ENCODE measurements at regions not wholly inside any gene's neighbourhood (a gene's known extent, or its start where the extent isn't known, plus 50 kb on each side); places are given as distances from the start of the nearest gene placed in this dataset.

DNA sequence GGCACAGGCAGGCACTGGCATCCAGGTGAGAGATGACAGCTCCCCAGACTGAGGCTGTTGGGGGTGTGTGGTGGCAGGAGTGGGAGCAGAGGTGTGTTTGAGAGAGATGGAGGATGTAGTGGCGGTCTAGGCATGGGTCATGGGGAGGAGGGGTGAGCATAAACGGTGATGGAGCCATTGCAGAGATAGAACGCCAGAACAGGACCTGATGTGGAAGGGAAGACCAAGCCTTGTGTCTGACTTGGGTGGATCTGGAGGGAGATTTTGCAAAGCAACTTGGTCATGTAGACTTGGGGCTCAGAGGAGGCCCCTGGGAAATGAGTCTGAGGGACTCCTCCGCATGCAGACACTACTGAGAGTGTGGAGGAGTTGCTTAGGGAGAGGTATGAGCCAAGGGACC is 50.0 kb upstream of the CLDN5 start:
- DNase-seq (ENCODE audit: low spot score) = no peak

DNA sequence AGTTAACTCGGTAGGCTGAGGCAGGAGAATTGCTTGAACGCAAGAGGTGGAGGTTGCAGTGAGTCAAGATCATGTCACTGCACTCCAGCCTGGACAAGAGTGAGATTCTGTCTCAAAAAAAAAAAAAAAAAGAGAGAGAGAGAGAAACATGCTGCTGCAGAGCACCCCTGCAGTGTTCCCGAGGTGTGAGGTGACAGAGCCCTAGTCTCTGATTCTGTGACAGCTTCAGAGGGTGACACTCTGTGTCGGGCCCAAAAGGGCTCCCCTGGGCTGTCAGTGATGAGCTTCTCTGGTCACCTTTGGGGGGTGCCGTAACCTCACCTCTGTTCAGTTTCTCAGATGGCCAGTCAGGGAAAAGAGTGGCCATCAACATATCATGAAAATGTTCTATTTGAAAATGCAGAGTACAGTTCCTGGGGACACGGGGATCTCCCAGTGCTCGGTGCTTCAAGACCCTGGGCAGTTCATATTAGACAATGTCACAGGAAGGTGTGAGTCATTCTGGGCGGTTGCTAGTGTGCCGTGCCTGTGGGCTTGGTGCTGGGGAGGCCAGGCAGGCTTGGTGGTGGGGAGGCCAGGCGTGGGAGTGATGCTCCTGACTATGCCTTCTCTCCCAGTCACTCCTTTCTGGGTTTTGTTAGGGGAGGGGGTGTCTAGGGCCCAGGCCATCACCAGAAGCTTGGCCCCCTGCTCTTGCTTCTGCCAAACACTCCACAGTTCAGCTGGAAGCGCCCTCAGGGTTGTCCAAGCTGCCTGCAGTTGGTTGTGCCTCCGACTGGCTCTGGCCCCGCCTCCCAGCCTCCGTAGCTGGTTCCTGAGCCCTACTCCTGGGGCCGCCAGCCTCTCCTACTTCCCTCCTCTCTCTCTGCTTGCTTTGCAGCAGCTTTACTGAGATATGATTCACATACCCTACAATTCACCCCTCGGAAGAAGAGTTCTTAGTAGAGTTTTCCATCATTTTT is 52.5 kb upstream of the CLDN5 start:
- peak; percentile 31 for DNase-seq (ENCODE audit: low spot score)

DNA sequence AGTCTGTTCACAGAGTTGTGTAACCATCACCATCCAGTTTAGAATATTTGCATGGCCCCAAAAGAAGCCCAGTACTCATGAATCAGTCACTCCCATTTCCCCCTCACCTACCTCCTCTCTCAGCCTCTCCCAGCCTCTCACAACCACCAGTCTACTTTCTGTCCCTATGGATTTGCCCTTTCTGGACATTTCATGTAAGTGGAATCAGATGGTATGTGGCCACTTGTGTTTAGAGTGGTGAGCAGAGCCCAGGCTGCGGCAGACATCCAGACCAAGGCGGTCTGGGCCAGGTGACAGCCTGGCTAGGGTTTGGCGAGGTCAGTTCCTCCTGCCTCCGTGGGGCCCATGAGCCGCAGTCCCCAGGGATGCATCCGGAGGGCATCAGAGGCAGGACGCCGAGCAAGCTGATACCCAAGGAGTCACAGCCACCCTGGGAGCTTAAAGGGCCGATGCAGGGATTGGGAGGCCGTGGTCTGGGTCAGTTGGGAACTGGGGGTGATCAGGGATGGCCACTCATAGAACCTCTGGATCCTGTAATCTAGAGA is 53.3 kb upstream of the CLDN5 start:
- no peak for DNase-seq (ENCODE audit: low spot score)

DNA sequence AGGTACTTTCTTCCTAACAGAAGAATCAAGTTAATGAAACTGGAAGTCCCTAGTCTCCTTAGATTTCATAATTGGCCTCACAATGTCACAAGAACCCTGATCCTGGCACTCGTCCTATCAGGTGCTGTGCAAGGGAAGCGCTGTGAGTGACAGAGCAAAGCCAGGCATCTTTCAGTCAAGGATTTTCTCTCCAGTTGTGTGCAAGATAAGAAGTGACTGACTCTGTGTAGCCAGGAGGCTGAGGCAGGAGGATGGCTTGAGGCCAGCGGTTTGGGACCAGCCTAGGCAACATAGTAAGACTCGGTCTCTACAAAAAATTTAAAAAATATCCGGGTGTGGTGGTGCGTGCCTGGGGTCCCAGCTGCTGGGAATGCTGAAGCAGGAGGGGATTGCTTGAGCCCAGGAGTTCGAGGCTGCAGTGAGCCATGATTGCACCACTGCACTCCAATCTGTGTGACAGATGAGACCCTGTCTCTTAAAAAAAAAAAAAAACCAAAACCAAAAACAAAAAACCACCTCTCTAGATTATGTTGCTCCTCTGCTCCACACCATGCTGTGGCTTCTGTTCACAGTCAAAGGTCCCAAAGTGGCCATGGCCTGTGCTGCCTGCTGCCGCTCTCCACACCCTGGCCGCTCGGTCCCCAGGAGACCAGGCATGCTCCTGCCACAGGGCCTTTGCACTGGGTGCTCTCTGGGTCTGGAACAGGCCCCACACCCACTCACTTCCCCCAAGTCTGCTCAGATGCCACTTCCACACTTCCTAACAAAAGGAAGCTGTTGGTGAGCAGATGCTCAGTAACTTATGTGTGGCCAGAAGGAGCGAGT is 54.2 kb upstream of the CLDN5 start:
- DNase-seq (ENCODE audit: low spot score) = no peak

DNA sequence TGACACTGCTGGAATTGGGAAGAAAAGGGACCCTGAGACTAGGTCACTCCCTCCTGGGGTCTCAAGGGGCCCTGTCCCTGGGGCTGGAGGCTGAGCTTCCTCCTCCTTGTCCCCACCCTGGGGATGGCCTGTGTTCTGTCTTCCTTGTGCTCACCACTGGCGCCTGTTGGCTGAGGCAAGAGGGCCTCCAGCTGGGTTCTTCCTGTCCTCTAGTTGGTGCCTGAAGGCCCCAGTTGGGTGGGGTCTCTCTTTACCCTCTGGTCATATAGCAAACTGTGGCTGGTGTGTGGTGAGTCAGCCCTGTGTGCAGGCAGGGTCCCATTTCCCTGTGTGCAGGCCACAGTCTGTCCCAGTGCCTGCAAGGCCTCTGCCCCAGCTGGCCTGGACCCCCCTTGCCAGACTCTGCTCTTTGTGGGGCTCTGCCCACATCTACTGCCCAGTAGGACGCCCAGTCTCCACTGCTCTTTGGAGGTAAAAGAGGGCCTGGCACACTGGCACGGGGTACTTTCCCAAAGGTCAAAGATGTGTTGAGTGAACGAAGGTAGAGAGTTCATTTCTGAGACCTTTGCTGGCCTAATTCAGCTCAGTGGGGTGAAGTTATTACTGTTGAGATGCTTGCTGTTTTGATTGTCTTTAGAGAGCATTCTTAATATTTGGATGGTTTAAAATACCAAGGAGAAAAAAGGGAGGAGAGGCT is 55.1 kb upstream of the CLDN5 start:
- no peak for DNase-seq (ENCODE audit: low spot score)

DNA sequence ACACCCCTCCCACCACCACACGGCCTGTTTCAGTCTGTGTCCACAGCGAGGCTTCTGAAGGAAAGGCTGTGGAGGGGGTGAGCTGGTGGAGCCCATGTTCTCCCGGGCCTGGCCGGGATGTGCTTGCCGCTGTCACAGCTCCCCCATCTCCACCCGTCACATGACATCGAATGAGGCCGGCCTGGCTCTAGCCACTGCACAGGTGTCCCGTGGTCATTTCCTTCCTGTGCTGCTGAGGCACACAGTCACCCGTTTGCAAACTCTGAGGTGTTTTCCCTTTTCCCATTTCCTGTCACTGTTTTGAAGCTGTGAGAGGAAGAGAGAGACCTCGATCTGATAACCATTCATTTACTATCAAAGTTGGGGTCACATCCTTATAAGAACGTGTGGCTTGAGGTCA is 55.7 kb upstream of the CLDN5 start:
- peak; percentile 8 for DNase-seq (ENCODE audit: low spot score)

DNA sequence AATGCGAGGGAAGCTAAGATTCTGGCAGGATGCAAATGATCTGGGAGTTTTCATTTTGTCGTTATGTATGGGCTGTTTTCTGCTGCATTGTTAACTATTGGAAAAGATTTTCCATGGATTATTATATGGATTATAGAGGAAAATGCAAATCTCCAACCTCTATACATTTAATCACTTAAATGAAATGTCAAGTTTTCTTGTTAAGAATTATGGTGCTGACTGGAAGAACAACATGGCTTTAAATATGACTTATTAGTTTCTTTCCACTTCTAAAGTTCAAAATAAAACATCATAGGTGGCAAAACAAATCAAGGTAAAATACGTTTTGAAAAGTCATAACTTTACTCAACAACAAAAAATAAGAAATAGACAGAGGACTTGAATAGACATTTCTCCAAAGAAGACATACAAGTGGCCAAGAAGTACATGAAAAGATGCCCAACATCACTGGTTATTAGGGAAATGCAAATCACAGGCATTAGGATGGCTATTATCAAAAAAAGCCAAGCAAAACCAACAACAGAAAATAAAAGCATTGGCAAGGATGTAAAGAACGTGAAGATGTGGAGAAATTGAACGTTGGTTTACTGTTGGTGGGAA is 56.2 kb upstream of the CLDN5 start:
- no peak for DNase-seq (ENCODE audit: low spot score)

DNA sequence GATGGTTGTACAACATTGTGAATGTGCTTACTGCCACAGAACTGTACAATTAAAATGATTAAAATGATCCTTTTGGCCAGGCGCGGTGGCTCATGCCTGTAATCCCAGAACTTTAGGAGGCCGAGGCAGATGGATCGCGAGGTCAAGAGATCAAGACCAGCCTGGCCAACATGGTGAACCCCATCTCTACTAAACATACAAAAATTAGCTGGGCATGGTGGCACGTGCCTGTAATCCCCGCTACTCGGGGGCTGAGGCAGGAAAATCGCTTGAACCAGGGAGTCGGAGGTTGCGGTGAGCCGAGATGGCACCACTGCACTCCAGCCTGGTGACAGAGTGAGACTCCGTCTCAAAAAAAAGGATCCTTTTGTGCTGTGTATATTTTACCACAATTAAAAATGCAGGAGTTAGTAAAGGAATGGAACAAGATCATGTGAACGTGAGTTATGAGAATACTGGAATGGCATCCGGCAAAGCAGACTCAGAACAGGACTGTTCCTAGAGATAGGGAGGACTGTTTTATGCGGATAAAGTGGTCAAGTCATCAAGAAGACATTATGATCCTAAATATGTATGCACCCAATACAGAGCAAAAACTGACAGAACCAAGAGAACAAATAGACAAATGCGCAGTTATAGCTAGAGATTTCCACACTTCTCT is 58.0 kb upstream of the CLDN5 start:
- no peak for DNase-seq (ENCODE audit: low spot score)

DNA sequence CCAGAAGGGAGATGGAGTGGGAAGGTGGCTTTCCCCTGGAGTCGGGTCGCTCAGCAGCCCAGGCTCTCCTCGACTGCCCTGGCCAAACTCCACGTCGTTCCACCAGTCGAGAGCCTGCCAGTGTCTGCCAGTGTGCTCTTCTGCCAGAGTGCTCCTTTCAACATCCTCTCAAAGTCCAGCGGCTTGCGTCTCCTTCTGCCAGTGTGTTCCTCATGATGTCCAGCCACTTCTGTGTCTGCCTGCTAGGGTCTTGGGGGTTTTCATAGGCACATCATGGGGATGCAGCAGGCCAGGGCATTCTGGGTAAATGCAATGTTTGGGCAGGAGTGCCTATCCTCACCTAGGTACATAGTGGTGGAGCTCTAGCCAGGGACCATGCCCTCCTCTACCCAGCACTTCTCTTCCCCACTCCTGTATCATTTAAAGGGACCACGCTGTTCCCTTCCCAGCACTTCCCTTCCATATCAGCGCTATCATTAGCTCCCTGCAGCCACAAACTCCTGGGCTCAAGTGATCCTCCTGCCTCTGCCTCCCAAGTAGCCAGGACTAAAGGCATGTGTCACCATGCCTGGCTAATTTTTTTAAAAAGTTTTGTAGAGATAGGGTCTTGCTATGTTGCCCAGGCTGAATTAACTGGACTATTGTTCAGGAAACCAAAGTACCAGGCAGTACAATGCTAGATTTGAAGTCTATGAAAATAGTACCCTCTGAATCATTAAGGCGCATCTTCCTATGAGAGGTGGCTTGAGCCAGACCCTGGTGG is 62.9 kb upstream of the CLDN5 start:
- no peak for DNase-seq (ENCODE audit: low spot score)

DNA sequence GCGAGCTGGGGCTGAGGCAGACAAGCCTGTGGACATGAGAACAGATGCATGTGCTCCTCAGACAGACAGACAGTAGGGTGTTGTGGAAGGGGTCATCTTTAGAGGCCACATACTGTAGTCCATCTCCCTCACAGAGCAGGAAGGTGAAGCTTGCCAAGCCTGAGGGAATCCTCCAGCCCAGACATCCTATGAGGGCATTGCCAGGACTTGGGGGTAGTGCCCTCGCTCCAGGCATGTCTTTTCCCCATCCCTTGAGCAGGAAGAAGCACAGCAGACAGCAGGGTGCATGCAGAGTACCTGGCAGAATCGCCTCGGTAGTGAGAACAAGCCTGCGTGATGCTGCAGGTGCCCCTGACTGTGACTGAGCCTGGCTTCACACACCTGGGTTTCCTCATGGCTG is 66.5 kb upstream of the CLDN5 start:
- no peak for DNase-seq (ENCODE audit: low spot score)

DNA sequence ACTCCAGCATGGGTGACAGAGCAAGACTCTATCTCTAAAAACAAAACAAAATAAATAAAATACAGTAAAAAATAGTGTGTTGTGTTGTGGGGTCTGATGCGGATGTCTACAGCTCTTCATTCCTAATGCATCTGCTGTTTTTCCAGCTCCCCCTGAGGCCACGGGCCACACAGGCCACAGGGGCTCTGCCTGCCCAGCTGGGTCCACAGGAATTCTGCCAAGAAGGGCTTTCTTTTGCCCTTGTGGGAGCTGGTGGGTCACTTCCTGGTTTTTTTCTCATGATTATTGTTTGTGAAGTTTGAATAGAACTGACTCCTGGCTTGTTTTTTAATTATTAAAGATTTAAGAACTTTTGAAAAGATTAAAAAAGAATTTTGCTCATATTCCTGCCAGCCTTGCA is 67.4 kb upstream of the CLDN5 start:
- DNase-seq (ENCODE audit: low spot score) = no peak

DNA sequence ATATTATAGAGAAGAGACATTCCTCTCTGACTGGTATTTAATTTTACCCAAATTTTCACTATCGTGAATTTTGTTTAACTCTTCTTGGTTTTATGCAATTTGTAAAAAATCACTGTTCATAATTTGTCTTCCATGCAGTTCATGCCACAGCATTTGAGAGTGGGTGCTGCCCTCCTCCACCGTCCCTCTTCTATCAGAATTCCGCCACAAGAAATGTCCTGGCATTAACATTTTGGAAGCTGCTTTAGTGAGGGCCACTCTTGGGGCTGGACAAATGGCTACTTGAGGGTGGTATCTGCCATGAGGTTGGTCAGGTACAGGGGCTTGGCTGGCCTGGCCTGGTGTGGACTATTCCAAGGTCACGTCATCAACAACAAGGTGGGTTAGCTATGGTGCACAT is 68.3 kb upstream of the CLDN5 start:
- DNase-seq (ENCODE audit: low spot score) = no peak

DNA sequence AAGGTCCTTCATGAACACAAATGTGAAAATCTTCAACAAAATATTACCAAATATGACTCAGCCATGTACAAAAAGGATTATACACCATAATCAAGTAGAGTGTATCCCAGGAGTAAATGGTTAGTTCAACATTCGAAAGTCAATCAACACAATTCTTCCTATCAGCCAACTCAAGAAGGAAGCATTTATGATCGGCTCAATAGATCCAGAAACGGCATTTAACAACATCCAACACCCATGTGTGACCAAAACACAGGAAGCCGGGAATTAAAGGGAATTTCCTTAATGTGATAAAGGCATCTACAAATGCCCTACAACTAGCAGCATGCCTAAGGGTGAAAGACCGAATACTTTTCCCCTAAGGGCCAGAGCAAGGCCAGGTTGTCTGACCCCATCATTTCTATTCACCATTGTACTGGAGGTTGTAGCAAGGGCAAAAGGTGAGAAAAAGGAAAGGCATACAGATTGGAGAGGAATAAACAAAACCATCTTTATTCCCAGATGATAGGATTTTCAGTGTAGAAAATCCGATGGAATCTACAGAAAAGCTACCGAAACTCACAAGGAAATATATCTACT is 69.9 kb upstream of the CLDN5 start:
- no peak for DNase-seq (ENCODE audit: low spot score)

DNA sequence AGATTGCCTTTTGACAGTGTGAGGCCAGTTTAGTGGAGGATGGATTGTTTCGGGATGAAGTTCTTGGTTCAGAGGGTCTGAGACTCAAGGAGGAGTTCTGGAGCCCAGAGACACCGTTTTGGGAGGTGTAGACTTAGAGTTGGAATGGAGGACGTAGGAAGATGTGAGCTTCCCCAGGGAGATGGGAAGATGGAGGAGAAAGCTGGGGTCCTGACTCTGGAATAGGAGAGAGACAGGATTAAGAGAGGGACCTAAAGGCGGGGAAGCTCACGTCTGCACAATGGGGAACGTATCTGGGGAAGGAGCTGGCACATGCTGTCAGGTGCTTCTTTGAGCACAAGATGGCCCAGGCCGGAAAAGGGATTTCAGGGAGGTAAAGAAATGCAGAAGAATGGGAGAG is 71.3 kb upstream of the CLDN5 start:
- DNase-seq (ENCODE audit: low spot score) = no peak

DNA sequence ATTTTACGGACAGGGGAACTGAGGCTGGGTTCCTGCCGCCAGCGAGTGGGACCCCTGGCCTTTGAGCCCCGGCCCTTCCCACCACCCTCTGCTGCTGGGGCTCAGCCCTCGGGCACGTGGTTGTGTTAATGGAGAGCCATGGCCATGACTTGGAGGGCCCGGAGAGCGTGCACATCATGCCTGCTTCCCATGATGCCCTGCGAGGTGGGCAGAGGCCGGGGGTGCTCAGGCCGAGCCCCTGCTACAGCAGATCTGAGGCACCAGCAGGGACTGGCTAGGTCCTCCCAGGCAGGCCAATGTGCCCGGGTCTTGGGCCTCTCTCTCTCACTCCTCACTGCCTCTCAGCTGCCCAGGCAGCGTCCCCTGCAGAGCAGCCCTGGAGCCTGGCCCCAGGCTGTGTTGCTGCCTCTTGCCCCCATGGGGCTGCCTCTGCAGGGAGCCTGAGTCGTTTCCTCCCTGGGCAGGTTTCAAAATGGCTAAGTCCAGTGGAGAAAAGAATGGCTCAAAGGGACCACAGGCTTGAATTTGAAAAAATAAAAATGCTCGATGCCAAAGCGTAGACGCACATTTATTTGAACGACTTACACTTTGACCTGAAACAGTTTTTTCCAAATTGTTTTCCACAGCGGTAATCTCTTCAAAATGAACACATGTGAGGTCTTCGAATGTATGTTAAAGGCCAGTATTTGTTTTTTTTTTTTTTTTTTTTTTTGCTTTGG is 72.6 kb upstream of the CLDN5 start:
- no peak for DNase-seq (ENCODE audit: low spot score)

DNA sequence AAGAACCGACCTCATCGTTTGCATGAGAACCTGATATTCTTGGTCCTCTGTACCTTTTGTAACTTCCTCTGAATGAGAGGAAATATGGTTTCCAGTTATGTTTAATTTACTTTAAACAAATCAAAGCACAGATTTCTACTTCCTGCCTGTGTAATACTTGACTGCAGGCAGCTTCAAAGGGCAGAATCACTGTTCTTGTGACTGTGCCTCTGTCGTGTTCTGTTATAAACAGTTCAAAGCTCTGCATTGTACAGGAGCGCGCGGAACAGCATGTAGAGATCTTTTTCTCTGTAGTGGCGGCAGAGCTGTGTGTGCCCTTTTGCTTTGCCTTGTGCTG is 73.2 kb upstream of the CLDN5 start:
- DNase-seq (ENCODE audit: low spot score) = peak; percentile 81

DNA sequence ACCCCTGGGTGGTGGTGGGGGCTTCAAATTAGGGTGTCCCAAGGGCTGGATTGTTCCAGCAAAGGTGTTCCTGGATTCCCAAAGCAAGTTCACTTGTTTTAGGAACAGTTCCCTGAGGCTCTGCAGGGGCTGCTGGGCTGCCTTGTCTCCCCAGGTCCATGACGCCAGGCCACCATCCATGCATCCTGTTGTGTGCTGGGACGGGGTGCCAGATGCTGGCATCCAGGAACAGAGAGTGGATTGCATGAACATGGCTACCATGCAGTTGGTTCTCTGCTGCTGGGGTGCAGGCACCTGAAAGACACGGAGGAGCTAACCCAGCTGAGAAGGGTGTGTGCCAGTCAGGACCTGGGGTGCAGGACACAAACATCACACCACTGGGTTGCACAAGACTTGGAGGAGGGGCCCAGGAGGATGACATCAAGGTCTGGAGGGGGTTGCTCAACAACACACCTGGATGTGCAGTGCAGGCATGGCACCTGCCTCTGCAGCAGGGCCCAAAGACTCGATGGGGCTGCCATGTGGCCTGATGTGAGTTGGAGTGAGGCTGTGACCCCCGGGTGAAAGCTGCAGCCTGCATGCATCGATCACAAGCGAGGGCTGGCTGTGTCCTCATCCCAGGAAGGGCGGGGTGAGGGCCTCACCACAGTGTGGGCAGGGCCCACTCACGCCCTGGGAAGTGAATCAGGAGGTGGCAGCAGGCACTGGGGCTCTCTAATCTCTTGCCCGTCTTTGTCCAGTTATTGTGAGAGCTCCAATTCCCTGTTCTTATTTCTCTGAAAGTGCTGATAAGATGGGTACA is 74.0 kb upstream of the CLDN5 start:
- DNase-seq (ENCODE audit: low spot score) = peak; percentile 31

DNA sequence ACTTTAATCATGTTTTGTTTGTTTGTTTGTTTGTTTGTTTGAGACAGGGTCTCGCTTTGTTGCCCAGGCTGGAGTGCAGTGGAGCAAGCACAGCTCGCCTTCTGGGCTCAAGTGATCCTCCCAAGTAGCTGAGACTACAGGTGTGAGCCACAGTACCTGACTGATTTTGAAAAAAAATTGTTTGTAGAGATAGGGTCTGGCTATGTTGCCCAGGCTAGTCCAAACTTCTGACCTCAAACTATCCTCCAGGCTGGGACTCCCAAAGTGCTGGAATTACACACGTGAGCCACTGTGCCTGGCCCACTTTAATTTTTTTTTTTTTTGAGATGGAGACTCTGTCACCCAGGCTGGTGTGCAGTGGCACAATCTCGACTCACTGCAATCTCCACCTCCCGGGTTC is 74.8 kb upstream of the CLDN5 start:
- DNase-seq (ENCODE audit: low spot score) = no peak

Data from CD4-positive, alpha-beta T cell treated with Interleukin-6 at 100 ng/mL for 8 hours (primary cell).